BJ (cell line): ENCODE measurements at regions not wholly inside any gene's neighbourhood (a gene's known extent, or its start where the extent isn't known, plus 50 kb on each side); places are given as distances from the start of the nearest gene placed in this dataset.

ENCODE experiments used
- CTCF ChIA-PET: fragments of 350-600 bp; formaldehyde crosslinking; extraction: SDS; loops from one replicate; lab custom pipeline; 2021; ENCODE audit warnings: antibody characterized with exemption, inconsistent platforms; lab: Yijun Ruan, JAX
- POLR2A ChIA-PET: fragments of 300-600 bp; sonication (Branson Sonifier 250); formaldehyde crosslinking; extraction: SDS; loops from one replicate; lab custom pipeline; 2021; ENCODE audit warnings: antibody characterized with exemption; lab: Charles Lee
- DNase-seq: peaks from one replicate; pipeline ENCODE4 v3.0.0-alpha.2; 2011; ENCODE audit warnings: low read depth
- H3K27me3 ChIP-seq: 2 replicates; pipeline ENCODE4 v1.6.0; 2011; ENCODE audit warnings: low read length; ENCODE audit not compliant: control insufficient read depth, insufficient read depth
- H3K36me3 ChIP-seq: 2 replicates; pipeline ENCODE4 v1.5.1; 2011; ENCODE audit warnings: low read length; ENCODE audit not compliant: control insufficient read depth, insufficient read depth
- H3K4me3 ChIP-seq: 2 replicates; pipeline ENCODE4 v1.5.1; 2011; ENCODE audit warnings: low read depth, mild to moderate bottlenecking, control low read depth, low read length
- TF ChIP-seq, protein P1 (sequence below): IDR thresholded peaks from 2 replicates; pipeline ENCODE4 v1.5.1; 2011; ENCODE audit warnings: low read depth, mild to moderate bottlenecking, control low read depth, inconsistent platforms, low read length, moderate library complexity; ENCODE audit not compliant: insufficient read depth

DNA sequence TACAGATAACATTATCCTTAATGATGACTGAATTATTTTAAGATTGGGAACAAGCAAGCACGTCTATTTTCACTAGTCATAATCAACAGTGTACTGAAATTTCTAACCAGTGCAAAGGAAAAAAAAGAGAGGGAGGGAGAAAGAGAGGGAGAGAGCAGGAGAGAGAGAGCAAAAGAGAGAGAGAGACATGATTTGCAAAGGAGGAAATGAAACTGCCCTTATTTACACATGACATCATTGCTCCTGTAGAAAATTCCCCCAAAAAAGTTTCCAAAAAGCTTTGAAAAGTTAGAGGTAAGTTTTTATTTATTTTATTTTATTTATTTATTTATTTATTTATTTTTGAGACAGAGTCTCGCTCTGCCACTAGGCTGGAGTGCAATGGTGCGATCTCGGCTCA lies 355.3 kb upstream of the CELF4 start:
- CTCF ChIA-PET: no interaction called here
- DNase-seq: no peak
- Histone ChIP-seq H3K36me3 (no peaks in the 10 kb centered on the region), H3K4me3 (no peak overlapping the region), H3K27me3 (no peaks in the 10 kb centered on the region)
- POLR2A ChIA-PET: no interaction called here
- TF ChIP-seq, protein P1, sequence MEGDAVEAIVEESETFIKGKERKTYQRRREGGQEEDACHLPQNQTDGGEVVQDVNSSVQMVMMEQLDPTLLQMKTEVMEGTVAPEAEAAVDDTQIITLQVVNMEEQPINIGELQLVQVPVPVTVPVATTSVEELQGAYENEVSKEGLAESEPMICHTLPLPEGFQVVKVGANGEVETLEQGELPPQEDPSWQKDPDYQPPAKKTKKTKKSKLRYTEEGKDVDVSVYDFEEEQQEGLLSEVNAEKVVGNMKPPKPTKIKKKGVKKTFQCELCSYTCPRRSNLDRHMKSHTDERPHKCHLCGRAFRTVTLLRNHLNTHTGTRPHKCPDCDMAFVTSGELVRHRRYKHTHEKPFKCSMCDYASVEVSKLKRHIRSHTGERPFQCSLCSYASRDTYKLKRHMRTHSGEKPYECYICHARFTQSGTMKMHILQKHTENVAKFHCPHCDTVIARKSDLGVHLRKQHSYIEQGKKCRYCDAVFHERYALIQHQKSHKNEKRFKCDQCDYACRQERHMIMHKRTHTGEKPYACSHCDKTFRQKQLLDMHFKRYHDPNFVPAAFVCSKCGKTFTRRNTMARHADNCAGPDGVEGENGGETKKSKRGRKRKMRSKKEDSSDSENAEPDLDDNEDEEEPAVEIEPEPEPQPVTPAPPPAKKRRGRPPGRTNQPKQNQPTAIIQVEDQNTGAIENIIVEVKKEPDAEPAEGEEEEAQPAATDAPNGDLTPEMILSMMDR: no peak

DNA sequence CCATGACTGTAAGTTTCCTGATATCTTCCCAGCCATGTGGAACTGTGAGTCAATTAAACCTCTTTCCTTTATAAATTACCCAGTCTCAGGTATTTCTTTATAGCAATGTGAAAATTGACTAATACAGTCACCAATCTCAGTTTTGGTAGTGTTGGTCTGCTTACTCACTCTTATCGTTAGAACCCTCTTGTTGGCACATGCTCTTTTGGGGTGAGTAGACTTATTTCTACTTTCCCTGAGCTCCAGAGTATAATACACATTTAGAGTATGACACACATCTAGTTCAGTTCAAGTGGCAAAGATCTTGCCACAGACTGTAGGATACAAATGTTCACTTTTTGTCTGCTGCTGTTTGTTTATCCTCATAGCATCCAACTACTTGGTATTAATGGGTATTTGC lies 347.5 kb upstream of the CELF4 start:
- POLR2A ChIA-PET: no interaction called here
- no peaks in the 10 kb centered on the region for H3K27me3 ChIP-seq
- DNase-seq: no peak
- CTCF ChIA-PET: no interaction called here
- no peak overlapping the region for H3K4me3 ChIP-seq
- TF ChIP-seq, protein P1: no peak
- no peaks in the 10 kb centered on the region for H3K36me3 ChIP-seq

DNA sequence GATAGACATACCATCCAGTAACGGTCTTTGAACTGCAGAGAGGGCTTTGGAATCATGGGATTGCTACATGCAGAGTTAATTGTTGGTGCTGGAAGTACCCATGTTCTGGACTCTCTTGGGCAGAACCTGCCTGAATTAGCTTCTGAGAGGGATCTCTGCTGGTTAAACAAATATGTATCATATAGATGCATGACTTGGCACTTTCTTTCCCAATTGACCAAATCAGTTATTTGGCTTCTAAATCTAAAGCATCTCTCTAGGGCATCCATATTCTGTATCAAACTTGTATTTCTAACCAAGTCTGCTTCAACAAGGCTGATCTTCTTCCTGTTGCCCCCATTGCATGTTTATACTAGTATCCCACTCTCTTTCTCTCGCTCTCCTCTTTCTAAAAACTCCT lies 336.7 kb upstream of the CELF4 start:
- H3K27me3 ChIP-seq: no peaks in the 10 kb centered on the region
- TF ChIP-seq, protein P1: no peak
- DNase-seq: no peak
- ChIA-PET POLR2A (no interaction called here), CTCF (no interaction called here)
- H3K4me3 ChIP-seq: no peak overlapping the region
- H3K36me3 ChIP-seq: no peaks in the 10 kb centered on the region

DNA sequence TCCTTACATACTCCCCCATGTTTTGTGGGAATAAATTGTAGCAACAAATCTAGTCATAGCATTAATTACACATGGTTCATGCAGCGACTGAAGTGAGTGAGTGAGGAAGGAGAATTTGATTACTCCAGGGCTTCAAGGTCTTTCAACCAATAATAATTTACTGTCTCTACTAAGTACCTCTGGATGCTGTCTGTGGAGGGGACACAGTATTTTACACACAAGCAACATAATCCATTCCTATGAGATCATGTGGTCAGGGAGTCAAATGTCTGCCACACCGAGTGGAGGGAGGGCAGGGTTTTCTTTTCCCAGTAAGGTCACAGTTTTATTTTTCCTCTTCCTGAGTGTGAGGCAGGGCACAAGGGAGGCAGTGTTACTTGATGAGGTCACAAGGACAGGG lies 334.7 kb upstream of the CELF4 start:
- TF ChIP-seq, protein P1: no peak

DNA sequence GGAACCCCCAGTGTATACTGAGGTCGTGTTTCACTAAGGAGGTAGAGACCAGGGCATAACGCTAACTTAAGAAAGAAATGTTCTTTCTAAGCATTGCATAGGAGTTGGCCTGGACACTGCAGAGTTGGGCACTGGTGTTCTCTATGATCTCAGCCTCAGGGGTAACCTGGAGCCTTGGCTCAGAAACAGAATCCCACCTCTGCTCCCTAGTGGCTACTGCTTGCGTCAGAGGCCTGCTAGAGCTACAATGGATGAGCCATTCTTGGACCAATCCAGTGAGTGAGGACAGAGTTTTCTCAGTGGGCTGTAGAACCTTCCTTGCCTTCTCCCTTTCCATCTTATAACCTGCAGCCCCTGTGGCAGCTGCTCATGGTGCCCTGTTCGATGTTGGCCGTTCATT lies 324.4 kb upstream of the CELF4 start:
- TF ChIP-seq, protein P1: no peak
- H3K36me3 ChIP-seq: no peaks in the 10 kb centered on the region
- CTCF ChIA-PET: no interaction called here
- H3K27me3 ChIP-seq: no peaks in the 10 kb centered on the region
- no peak for DNase-seq
- POLR2A ChIA-PET: no interaction called here
- H3K4me3 ChIP-seq: no peak overlapping the region

More for the DNA sequence above, 334.7 kb upstream of the CELF4 start:
- Histone ChIP-seq H3K27me3 (no peaks in the 10 kb centered on the region), H3K4me3 (no peak overlapping the region), H3K36me3 (no peaks in the 10 kb centered on the region)
- ChIA-PET POLR2A (no interaction called here), CTCF (no interaction called here)
- DNase-seq: no peak
